WTC11 (cell line): ENCODE measurements at regions not wholly inside any gene's neighbourhood (a gene's known extent, or its start where the extent isn't known, plus 50 kb on each side); places are given as distances from the start of the nearest gene placed in this dataset.

Experiments used
- ATAC-seq: fragments of 200-7000 bp; cut with Tn5 transposase; 2 replicates; pipeline ENCODE4 v1.10.0; 2021; ENCODE audit warnings: mild to moderate bottlenecking, moderate library complexity
- CTCF ChIA-PET: fragments of 300-600 bp; sonication (Branson Sonifier 250); formaldehyde crosslinking; loops from one replicate; lab custom pipeline; 2021; ENCODE audit warnings: antibody characterized with exemption; lab: Charles Lee
- POLR2A ChIA-PET: fragments of 350-600 bp; sonication (Branson Sonifier 250); formaldehyde crosslinking; loops from one replicate; lab custom pipeline; 2021; ENCODE audit warnings: antibody characterized with exemption; lab: Charles Lee
- DNase-seq: peaks from one replicate; pipeline ENCODE4 v3.0.0; 2021; ENCODE audit warnings: low spot score
- H3K27ac Mint-ChIP-seq: 2 replicates; pipeline ENCODE4 v1.8.0; 2021; ENCODE audit warnings: mixed read lengths
- H3K27me3 Mint-ChIP-seq: 2 replicates; pipeline ENCODE4 v1.8.0; 2021; ENCODE audit warnings: low read depth, mild to moderate bottlenecking, moderate library complexity, mixed read lengths
- H3K36me3 Mint-ChIP-seq: 2 replicates; pipeline ENCODE4 v1.8.0; 2021; ENCODE audit warnings: mixed read lengths
- H3K4me1 Mint-ChIP-seq: 2 replicates; pipeline ENCODE4 v1.8.0; 2022; ENCODE audit warnings: mixed read lengths
- H3K4me3 Mint-ChIP-seq: 2 replicates; pipeline ENCODE4 v1.8.0; 2021; ENCODE audit warnings: mild to moderate bottlenecking, moderate library complexity, mixed read lengths
- H3K9me3 Mint-ChIP-seq: 2 replicates; pipeline ENCODE4 v1.8.0; 2021; ENCODE audit warnings: mixed read lengths
- AFF4 ChIP-seq: sonication (generic); formaldehyde crosslinking; IDR thresholded peaks from 2 replicates; pipeline ENCODE4 v1.8.1; 2023; ENCODE audit warnings: mild to moderate bottlenecking, missing genetic modification reagents, borderline replicate concordance
- ARID4B ChIP-seq: sonication (generic); formaldehyde crosslinking; IDR thresholded peaks from 2 replicates; pipeline ENCODE4 v1.8.0; 2023; ENCODE audit warnings: missing genetic modification reagents, mild to moderate bottlenecking, borderline replicate concordance
- ATF6 ChIP-seq: sonication (generic); formaldehyde crosslinking; IDR thresholded peaks from 2 replicates; pipeline ENCODE4 v1.8.1; 2023; ENCODE audit warnings: mild to moderate bottlenecking, missing genetic modification reagents
- E2F4 ChIP-seq: sonication (generic); formaldehyde crosslinking; IDR thresholded peaks from 2 replicates; pipeline ENCODE4 v1.8.1; 2022; ENCODE audit warnings: low read depth, mild to moderate bottlenecking, moderate library complexity, missing genetic modification reagents, borderline replicate concordance
- ELF4 ChIP-seq: sonication (generic); formaldehyde crosslinking; IDR thresholded peaks from 2 replicates; pipeline ENCODE4 v1.8.1; 2022; ENCODE audit warnings: low read depth, mild to moderate bottlenecking, moderate library complexity, missing genetic modification reagents
- ETV6 ChIP-seq: sonication (generic); formaldehyde crosslinking; IDR thresholded peaks from 2 replicates; pipeline ENCODE4 v1.8.1; 2022; ENCODE audit warnings: mild to moderate bottlenecking, missing genetic modification reagents
- FOXK1 ChIP-seq: sonication (generic); formaldehyde crosslinking; IDR thresholded peaks from 2 replicates; pipeline ENCODE4 v1.8.0; 2022; ENCODE audit warnings: mild to moderate bottlenecking, moderate library complexity, missing genetic modification reagents
- JUN ChIP-seq: sonication (generic); formaldehyde crosslinking; IDR thresholded peaks from 2 replicates; pipeline ENCODE4 v1.8.0; 2023; ENCODE audit warnings: mild to moderate bottlenecking, missing genetic modification reagents
- KAT7 ChIP-seq: sonication (generic); formaldehyde crosslinking; IDR thresholded peaks from 2 replicates; pipeline ENCODE4 v1.8.1; 2023; ENCODE audit warnings: missing genetic modification reagents, mild to moderate bottlenecking, borderline replicate concordance
- NR1H2 ChIP-seq: sonication (generic); formaldehyde crosslinking; IDR thresholded peaks from 2 replicates; pipeline ENCODE4 v1.9.0; 2021; ENCODE audit warnings: mild to moderate bottlenecking, moderate library complexity, missing genetic modification reagents
- PRDM15 ChIP-seq: sonication (generic); formaldehyde crosslinking; IDR thresholded peaks from 2 replicates; pipeline ENCODE4 v1.8.0; 2022; ENCODE audit warnings: missing genetic modification reagents
- RORB ChIP-seq: fragments of 250-450 bp; sonication (Bioruptor Pico); IDR thresholded peaks from 2 replicates; pipeline ENCODE4 v1.9.0; 2021; ENCODE audit warnings: mild to moderate bottlenecking
- ZBTB21 ChIP-seq: sonication (generic); formaldehyde crosslinking; IDR thresholded peaks from 2 replicates; pipeline ENCODE4 v1.8.1; 2023; ENCODE audit warnings: mild to moderate bottlenecking, missing genetic modification reagents, borderline replicate concordance
- ZBTB43 ChIP-seq: sonication (generic); formaldehyde crosslinking; IDR thresholded peaks from 2 replicates; pipeline ENCODE4 v1.8.1; 2023; ENCODE audit warnings: mild to moderate bottlenecking, missing genetic modification reagents
- ZNF281 ChIP-seq: sonication (generic); formaldehyde crosslinking; IDR thresholded peaks from 2 replicates; pipeline ENCODE4 v1.8.0; 2023; ENCODE audit warnings: mild to moderate bottlenecking, missing genetic modification reagents

- no peak for TF ChIP-seq ARID4B
- no peak for TF ChIP-seq ZNF281 (CRISPR knock-in tag)
- TF ChIP-seq FOXK1 = no peak
- no peak for TF ChIP-seq ELF4 (CRISPR knock-in tag)
- TF ChIP-seq PRDM15 (CRISPR knock-in tag) = no peak
Measured at GRCh38 chr11:19502691-19503253, 209.9 kb upstream of the NAV2 start (continued).

GRCh38 chr11:19501631-19502030, 211.0 kb upstream of the NAV2 start:
- Mint-ChIP-seq H3K4me1 (no peaks in the 10 kb centered on the region), H3K9me3 (no peaks in the 10 kb centered on the region), H3K27ac (no peak overlapping the region), H3K4me3 (no peak overlapping the region), H3K27me3 (no peaks in the 10 kb centered on the region), H3K36me3 (no peaks in the 10 kb centered on the region)
- POLR2A ChIA-PET = no interaction called here
- ATAC-seq (no peak), DNase-seq (no peak)
- CTCF ChIA-PET = no interaction called here
- TF ChIP-seq JUN (CRISPR knock-in tag) = no peak
- no peak for TF ChIP-seq E2F4 (CRISPR knock-in tag)
- no peak for TF ChIP-seq ATF6 (CRISPR knock-in tag)
- TF ChIP-seq KAT7 (CRISPR knock-in tag) = no peak
- TF ChIP-seq NR1H2 (CRISPR knock-in tag) = no peak
- no peak for TF ChIP-seq RORB (CRISPR knock-in tag)
- TF ChIP-seq ZBTB21 (CRISPR knock-in tag) = no peak
- no peak for TF ChIP-seq ZBTB43 (CRISPR knock-in tag)
- TF ChIP-seq ETV6 = no peak
- TF ChIP-seq AFF4 (CRISPR knock-in tag) = no peak
